Ovary (tissue), 7 donors: ENCODE measurements at regions not wholly inside any gene's neighbourhood (a gene's known extent, or its start where the extent isn't known, plus 50 kb on each side); places are given as distances from the start of the nearest gene placed in this dataset.

Experiments
- DNase-seq, 5 donors: peaks; one replicate each; pipeline ENCODE4 v3.0.0-alpha.2; 2019 to 2020
- H3K27ac ChIP-seq, 2 donors: fragments of 200-600 bp; one replicate each; pipeline versions ENCODE4 v1.5.1 to v1.8.0; 2019 to 2022
- H3K27me3 ChIP-seq: fragments of 200-600 bp; one replicate; pipeline ENCODE4 v1.8.0; 2022
- H3K36me3 ChIP-seq: fragments of 200-600 bp; sonication (generic); one replicate; pipeline ENCODE4 v1.5.1; 2019
- H3K4me1 ChIP-seq: one replicate; pipeline ENCODE4 v1.8.1; 2013; ENCODE audit warnings: mild to moderate bottlenecking, moderate library complexity; ENCODE audit not compliant: insufficient read depth
- H3K4me3 ChIP-seq: fragments of 200-600 bp; sonication (generic); one replicate; pipeline ENCODE4 v1.5.1; 2017
- H3K9me3 ChIP-seq, 2 donors: fragments of 200-600 bp in 1 of 2; sonication (generic) in 1 of 2; one replicate each; pipeline versions ENCODE4 v1.5.1 to v1.8.1; 2013 to 2019; ENCODE audit warnings: mild to moderate bottlenecking in 1 of 2, moderate library complexity in 1 of 2
- EP300 ChIP-seq: sonication (generic); formaldehyde crosslinking; IDR thresholded peaks from one replicate; pipeline ENCODE4 v1.6.1; 2017; ENCODE audit warnings: antibody characterized with exemption
- POLR2A ChIP-seq: fragments of 450-650 bp; IDR thresholded peaks from one replicate; pipeline ENCODE4 v1.6.1; 2017; ENCODE audit warnings: antibody characterized with exemption, mild to moderate bottlenecking, moderate library complexity
- WGBS, 3 donors: extraction: QIAGEN DNeasy Blood & Tissue Kit in 1 of 3; methylation state at CpG; one replicate each; pipeline versions ENCODE4 v1.1.5 to v1.1.7; 2013 to 2017; 5-methylcytosine and 5-hydroxymethylcytosine counted together
- intact Hi-C, 4 donors: fragments of 100-400 bp; cut with DNase I; formaldehyde crosslinking; loops; one replicate each; pipeline versions ENCODE4 v1.11.0 to v1.15.1; 2022 to 2023
- TF ChIP-seq, protein P1 (sequence below), 3 donors: fragments of 450-650 bp in 2 of 3; fragments of 200-600 bp in 1 of 3; IDR thresholded peaks; one replicate each; pipeline versions ENCODE4 v1.5.1 to v1.8.0; 2016 to 2022; ENCODE audit warnings: antibody characterized with exemption in 3 of 3, mild to moderate bottlenecking in 1 of 3
- donor health status: DM: no; HTN: no; CAD: no; lungs with moderate emphysema.
- donor health status: DM: no; HTN: no; CAD: no.
- donor health status: Bipolar disorder and iron deficiency.
- donor health status: DM: no; HTN: no; CAD: no.
- donor health status: DM: yes; HTN: yes; CAD: no.

DNA sequence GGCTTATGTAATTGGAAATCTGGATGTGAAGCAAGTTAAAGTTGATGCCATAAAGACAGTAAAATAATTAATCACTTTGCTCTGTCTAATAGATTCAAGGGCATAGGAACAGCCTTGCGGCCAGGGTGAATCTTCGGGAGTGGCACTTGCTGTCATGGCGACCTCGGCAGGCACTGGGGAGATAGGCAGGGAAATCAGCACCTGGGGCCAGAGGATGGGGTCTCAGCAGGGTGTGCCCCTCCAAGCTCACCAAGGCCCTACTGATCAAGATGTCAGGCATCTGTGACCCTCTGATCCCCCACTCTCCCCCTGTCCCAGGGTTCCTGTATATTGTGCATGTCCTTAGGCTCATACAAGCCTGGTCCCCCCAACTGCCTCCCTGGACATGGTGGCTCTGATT lies 187.3 kb downstream of the MELK start:
- Histone ChIP-seq H3K36me3 (no peaks in the 10 kb centered on the region), H3K9me3 (no peaks in the 10 kb centered on the region), H3K4me1 (no peaks in the 10 kb centered on the region), H3K27me3 (no peaks in the 10 kb centered on the region), H3K4me3 (no peak overlapping the region), H3K27ac (no peak overlapping the region)
- DNase-seq: no peak
- 44 to 48% (median 46%) methylated on average over 4 of the region's 4 CpGs for WGBS, 3 donors
- TF ChIP-seq EP300 (no peak), POLR2A (no peak)
- TF ChIP-seq, protein P1, sequence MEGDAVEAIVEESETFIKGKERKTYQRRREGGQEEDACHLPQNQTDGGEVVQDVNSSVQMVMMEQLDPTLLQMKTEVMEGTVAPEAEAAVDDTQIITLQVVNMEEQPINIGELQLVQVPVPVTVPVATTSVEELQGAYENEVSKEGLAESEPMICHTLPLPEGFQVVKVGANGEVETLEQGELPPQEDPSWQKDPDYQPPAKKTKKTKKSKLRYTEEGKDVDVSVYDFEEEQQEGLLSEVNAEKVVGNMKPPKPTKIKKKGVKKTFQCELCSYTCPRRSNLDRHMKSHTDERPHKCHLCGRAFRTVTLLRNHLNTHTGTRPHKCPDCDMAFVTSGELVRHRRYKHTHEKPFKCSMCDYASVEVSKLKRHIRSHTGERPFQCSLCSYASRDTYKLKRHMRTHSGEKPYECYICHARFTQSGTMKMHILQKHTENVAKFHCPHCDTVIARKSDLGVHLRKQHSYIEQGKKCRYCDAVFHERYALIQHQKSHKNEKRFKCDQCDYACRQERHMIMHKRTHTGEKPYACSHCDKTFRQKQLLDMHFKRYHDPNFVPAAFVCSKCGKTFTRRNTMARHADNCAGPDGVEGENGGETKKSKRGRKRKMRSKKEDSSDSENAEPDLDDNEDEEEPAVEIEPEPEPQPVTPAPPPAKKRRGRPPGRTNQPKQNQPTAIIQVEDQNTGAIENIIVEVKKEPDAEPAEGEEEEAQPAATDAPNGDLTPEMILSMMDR (IDR thresholded peaks at IDR 0.05): no peak
- intact Hi-C loops: no loop called here

DNA sequence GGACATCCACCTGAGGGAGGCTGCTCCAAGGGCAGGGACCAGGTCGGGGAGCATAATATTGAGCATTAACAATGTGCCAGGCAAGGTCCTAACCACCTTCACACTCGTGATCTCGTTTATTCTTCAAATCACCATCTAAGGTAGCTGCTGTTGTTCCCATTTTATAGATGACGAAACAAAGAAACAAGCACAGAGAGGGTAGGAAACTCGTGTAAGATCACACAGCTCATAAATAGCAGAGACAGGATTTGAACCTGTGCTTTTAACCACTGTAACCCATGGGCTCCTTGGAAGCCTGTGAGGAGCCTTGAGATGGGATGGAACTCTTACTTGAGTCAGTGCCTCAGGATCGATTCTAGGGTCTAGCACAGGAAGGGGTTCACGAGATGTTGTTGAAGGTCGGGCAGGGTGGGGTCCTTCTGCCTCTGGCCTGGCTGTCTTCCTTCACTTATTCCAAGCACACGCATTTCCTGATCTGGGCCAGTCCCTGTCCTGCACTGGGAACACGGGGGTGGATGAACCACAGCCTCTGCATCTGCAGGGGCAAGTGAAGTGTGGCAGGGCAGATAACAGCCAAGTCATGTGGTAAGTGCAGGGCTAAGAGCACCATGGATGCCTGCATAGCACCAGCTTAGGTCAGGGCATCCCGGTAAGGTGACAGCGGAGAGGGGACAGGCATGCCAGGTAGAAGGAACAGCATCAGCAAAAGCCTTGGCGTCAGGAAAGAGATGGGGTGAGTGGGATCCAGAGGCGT lies 188.1 kb downstream of the MELK start:
- Histone ChIP-seq H3K9me3 (no peaks in the 10 kb centered on the region), H3K27me3 (no peaks in the 10 kb centered on the region), H3K27ac (no peak overlapping the region), H3K4me3 (no peak overlapping the region), H3K36me3 (no peaks in the 10 kb centered on the region), H3K4me1 (no peaks in the 10 kb centered on the region)
- intact Hi-C loops: no loop called here
- 73 to 79% (median 79%) methylated on average over 14 of the region's 14 CpGs for WGBS, 3 donors
- TF ChIP-seq, protein P1 (IDR thresholded peaks at IDR 0.05): no peak
- no peak for TF ChIP-seq EP300
- no peak for DNase-seq

DNA sequence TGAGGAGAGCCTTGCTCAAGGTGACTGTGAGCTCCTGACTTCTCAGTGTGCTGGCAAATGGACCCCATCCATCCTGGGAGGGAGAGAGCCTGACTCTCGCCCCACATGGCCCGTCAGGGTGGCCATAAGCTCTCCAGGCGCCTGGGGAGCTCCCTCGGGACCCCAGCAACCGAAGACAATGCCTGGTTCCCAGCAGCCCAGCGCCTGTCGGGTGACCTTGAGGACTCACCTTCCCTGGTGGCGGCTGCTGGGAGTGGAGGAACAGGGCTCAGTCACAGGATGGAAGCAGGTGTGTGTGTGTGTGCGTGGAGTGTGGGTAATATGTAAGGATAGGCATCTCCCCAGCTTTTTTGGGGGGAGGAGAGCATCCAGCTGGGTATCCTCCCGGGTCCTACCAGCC lies 190.3 kb downstream of the MELK start:
- TF ChIP-seq, protein P1 (IDR thresholded peaks at IDR 0.05): no peak
- TF ChIP-seq EP300: no peak
- no peak for TF ChIP-seq POLR2A
- Histone ChIP-seq H3K27ac (no peak overlapping the region), H3K4me3 (no peak overlapping the region), H3K36me3 (no peaks in the 10 kb centered on the region), H3K27me3 (no peaks in the 10 kb centered on the region), H3K9me3 (no peaks in the 10 kb centered on the region), H3K4me1 (no peaks in the 10 kb centered on the region)
- 44 to 65% (median 45%) methylated on average over 10 of the region's 10 CpGs for WGBS, 3 donors
- DNase-seq: no peak
- intact Hi-C loops: no loop called here

DNA sequence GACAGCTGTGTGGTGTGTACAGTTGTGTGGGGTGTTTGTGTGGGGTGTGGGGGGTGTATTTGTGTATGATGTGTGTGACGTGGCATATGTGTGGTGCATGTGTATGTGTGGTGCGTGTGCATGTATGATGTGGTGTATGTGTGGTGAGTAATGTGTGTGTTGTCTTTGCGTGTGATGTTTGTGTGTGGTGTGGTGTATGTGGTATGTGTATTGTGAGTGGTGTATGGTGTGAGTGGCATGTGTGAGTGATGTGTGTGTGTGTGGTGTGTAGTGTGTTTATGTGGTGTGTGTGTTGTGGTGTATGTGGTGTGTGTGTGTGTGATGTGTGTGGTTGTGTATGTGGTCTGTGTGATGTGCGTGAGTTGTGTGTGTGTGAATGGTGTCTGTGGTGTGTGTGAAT lies 191.1 kb downstream of the MELK start:
- no peak for DNase-seq
- no peak overlapping the region for H3K4me3 ChIP-seq
- no peaks in the 10 kb centered on the region for H3K9me3 ChIP-seq
- TF ChIP-seq POLR2A (no peak), EP300 (no peak)
- TF ChIP-seq, protein P1 (IDR thresholded peaks at IDR 0.05): no peak
- H3K4me1 ChIP-seq: no peaks in the 10 kb centered on the region
- H3K27me3 ChIP-seq: no peaks in the 10 kb centered on the region
- no peak overlapping the region for H3K27ac ChIP-seq
- no peaks in the 10 kb centered on the region for H3K36me3 ChIP-seq
- intact Hi-C loops: no loop called here
- WGBS, 3 donors: 87 to 91% (median 89%) methylated on average over 4 of the region's 4 CpGs
